Loucy (cell line): ENCODE measurements at regions not wholly inside any gene's neighbourhood (a gene's known extent, or its start where the extent isn't known, plus 50 kb on each side); places are given as distances from the start of the nearest gene placed in this dataset.

ENCODE experiments used
- H2AFZ ChIP-seq: fragments of 200-600 bp; sonication (generic); 2 replicates; pipeline ENCODE4 v1.6.0; 2016; ENCODE audit warnings: antibody characterized with exemption, mild to moderate bottlenecking, low read length, moderate library complexity
- H3F3A ChIP-seq: fragments of 200-600 bp; 2 replicates; pipeline ENCODE4 v1.6.0; 2016; ENCODE audit warnings: antibody characterized with exemption, low read depth, mild to moderate bottlenecking
- H3K27me3 ChIP-seq: fragments of 200-600 bp; sonication (generic); 2 replicates; pipeline ENCODE4 v1.6.1; 2014; ENCODE audit warnings: low read length, mild to moderate bottlenecking; ENCODE audit not compliant: insufficient read depth, poor library complexity, severe bottlenecking
- H3K36me3 ChIP-seq: fragments of 200-600 bp; sonication (generic); 2 replicates; pipeline ENCODE4 v1.6.1; 2016; ENCODE audit warnings: low read length; ENCODE audit not compliant: insufficient read depth
- H3K4me1 ChIP-seq: fragments of 200-600 bp; sonication (generic); 2 replicates; pipeline ENCODE4 v1.5.1; 2014; ENCODE audit warnings: low read length, mild to moderate bottlenecking; ENCODE audit not compliant: insufficient read depth, poor library complexity, severe bottlenecking
- H3K4me2 ChIP-seq: fragments of 200-600 bp; sonication (generic); 2 replicates; pipeline ENCODE4 v1.6.0; 2014; ENCODE audit warnings: antibody characterized with exemption, low read length, low read depth, mild to moderate bottlenecking; ENCODE audit not compliant: poor library complexity, severe bottlenecking
- H3K4me3 ChIP-seq: fragments of 200-600 bp; sonication (generic); 2 replicates; pipeline ENCODE4 v1.5.1; 2014; ENCODE audit warnings: low read length, mild to moderate bottlenecking, mixed read lengths; ENCODE audit not compliant: poor library complexity, severe bottlenecking
- H3K79me2 ChIP-seq: fragments of 200-600 bp; sonication (generic); 2 replicates; pipeline ENCODE4 v1.6.1; 2014; ENCODE audit warnings: low read length; ENCODE audit not compliant: insufficient read depth
- H3K9ac ChIP-seq: fragments of 200-600 bp; sonication (generic); 2 replicates; pipeline ENCODE4 v1.6.0; 2014; ENCODE audit warnings: mild to moderate bottlenecking, low read depth, low read length, moderate library complexity; ENCODE audit not compliant: poor library complexity, severe bottlenecking
- H3K9me2 ChIP-seq: fragments of 200-600 bp; sonication (generic); replicated peaks from 2 replicates; pipeline ENCODE4 v1.6.1; 2016; ENCODE audit warnings: low read depth, low read length, mixed read lengths
- H3K9me3 ChIP-seq: fragments of 200-600 bp; sonication (generic); 2 replicates; pipeline ENCODE4 v1.6.1; 2014; ENCODE audit warnings: mild to moderate bottlenecking, antibody characterized with exemption, low read length, low read depth; ENCODE audit not compliant: insufficient read depth
- H4K20me1 ChIP-seq: fragments of 200-600 bp; sonication (generic); 2 replicates; pipeline ENCODE4 v1.6.0; 2014; ENCODE audit warnings: antibody characterized with exemption, low read length, mild to moderate bottlenecking; ENCODE audit not compliant: insufficient read depth, poor library complexity, severe bottlenecking
- CTCF ChIP-seq: fragments of 200-600 bp; sonication (generic); conservative IDR thresholded peaks from 2 replicates; pipeline ENCODE4 v1.5.1; 2014; ENCODE audit warnings: mild to moderate bottlenecking, antibody characterized with exemption, low read length
- EZH2phosphoT487 ChIP-seq: fragments of 200-600 bp; IDR thresholded peaks from 2 replicates; pipeline ENCODE4 v1.6.1; 2018; ENCODE audit warnings: antibody characterized with exemption, mild to moderate bottlenecking, moderate library complexity, borderline replicate concordance

GRCh38 chr1:61538228-61538627 is 186.7 kb downstream of the TM2D1 start:
- Histone ChIP-seq H3K79me2 (no peaks in the 10 kb centered on the region), H3K4me3 (no peak overlapping the region), H2AFZ (no peak overlapping the region), H3K27me3 (no peaks in the 10 kb centered on the region), H3F3A (no peaks in the 10 kb centered on the region), H3K9me3 (no peaks in the 10 kb centered on the region), H3K9me2 (no peaks in the 10 kb centered on the region), H3K4me2 (no peak overlapping the region), H4K20me1 (no peaks in the 10 kb centered on the region), H3K4me1 (peaks cover 17% of the 10 kb centered on the region), H3K36me3 (no peaks in the 10 kb centered on the region), H3K9ac (no peak overlapping the region)
- TF ChIP-seq EZH2phosphoT487: no peak

- no peak overlapping the region for H3K4me3 ChIP-seq
- no peaks in the 10 kb centered on the region for H3K9me3 ChIP-seq
- H4K20me1 ChIP-seq: no peaks in the 10 kb centered on the region
- no peak overlapping the region for H2AFZ ChIP-seq
- no peaks in the 10 kb centered on the region for H3K27me3 ChIP-seq
- H3K9me2 ChIP-seq: no peaks in the 10 kb centered on the region
- H3K9ac ChIP-seq: no peak overlapping the region
- TF ChIP-seq CTCF (no peak), EZH2phosphoT487 (no peak)
- no peaks in the 10 kb centered on the region for H3F3A ChIP-seq
- peak overlapping the region; percentile 11 for H3K4me2 ChIP-seq
- no peaks in the 10 kb centered on the region for H3K79me2 ChIP-seq
- H3K4me1 ChIP-seq: peaks cover 17% of the 10 kb centered on the region
- H3K36me3 ChIP-seq: no peaks in the 10 kb centered on the region
Observed at GRCh38 chr1:61536174-61537108, 188.5 kb downstream of the TM2D1 start.

- H4K20me1 ChIP-seq: no peaks in the 10 kb centered on the region
- no peak overlapping the region for H3K4me3 ChIP-seq
- H3K79me2 ChIP-seq: no peaks in the 10 kb centered on the region
- TF ChIP-seq CTCF (no peak), EZH2phosphoT487 (no peak)
- no peak overlapping the region for H2AFZ ChIP-seq
- no peak overlapping the region for H3K9ac ChIP-seq
- no peaks in the 10 kb centered on the region for H3K9me3 ChIP-seq
- no peaks in the 10 kb centered on the region for H3F3A ChIP-seq
- H3K36me3 ChIP-seq: no peaks in the 10 kb centered on the region
- no peak overlapping the region for H3K4me2 ChIP-seq
- H3K9me2 ChIP-seq: no peaks in the 10 kb centered on the region
- no peaks in the 10 kb centered on the region for H3K27me3 ChIP-seq
- peaks cover 17% of the 10 kb centered on the region for H3K4me1 ChIP-seq
Observed at GRCh38 chr1:61534847-61535246, 190.1 kb downstream of the TM2D1 start.
